GM19395 (cell line): ENCODE measurements at regions not wholly inside any gene's neighbourhood (a gene's known extent, or its start where the extent isn't known, plus 50 kb on each side); places are given as distances from the start of the nearest gene placed in this dataset.
"Not testable (repeated sequence)": the region's sequence is repeated elsewhere in the genome, so short reads cannot be mapped to it uniquely, and the experiment has no call there.

Source experiments
- ATAC-seq: cut with Tn5 transposase; IDR thresholded peaks from one replicate; pipeline ENCODE4 v1.9.1; 2021; ENCODE audit warnings: mild to moderate bottlenecking, moderate library complexity; ENCODE audit not compliant: unreplicated experiment

DNA sequence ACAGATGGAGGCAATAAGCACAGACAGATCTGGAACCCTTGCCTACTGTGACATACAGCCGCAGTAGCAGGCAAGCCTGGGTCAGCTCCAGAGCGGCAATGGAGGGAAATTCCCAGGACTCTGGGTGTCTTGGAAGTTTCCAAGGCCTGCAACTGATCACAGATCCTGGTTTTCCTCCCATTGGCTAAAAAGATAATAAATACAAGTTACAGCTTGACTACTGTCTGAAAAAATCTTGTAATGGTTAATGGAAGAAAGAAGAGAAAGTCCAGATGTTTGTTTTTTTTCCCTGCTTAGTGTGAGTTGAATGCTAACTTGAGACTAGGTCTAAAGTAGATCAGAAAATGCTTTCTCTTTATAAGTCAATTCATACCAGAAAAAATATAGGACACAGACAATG is 307.6 kb downstream of the ALDH8A1 start:
- no peak for ATAC-seq

DNA sequence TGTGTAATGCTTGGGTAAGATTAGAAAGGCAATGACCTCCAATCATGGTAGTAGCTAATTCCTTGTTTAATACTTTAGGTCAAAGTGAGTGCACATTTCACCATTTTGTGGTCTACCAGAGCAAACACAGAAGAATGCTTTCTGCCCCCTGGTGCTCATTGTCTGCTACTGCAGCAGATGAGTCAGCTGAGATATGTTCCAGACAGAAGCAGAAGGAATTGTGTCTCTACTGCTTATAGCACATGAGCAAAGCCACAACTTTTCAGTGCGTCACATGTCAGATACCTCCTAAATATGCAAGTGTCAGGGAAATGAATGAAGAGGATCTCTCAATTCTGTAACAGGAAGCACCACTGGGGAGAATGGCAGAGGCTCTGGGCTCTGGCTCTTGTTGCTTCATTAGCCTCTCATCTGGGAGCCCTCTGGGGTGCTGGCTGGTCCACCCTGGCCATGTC is 308.9 kb downstream of the ALDH8A1 start:
- peak; percentile 81 for ATAC-seq

GRCh38 chr6:134640229-134640628 is 309.7 kb downstream of the ALDH8A1 start:
- no peak for ATAC-seq

GRCh38 chr6:134637847-134638437 is 312.0 kb downstream of the ALDH8A1 start:
- no peak for ATAC-seq

DNA sequence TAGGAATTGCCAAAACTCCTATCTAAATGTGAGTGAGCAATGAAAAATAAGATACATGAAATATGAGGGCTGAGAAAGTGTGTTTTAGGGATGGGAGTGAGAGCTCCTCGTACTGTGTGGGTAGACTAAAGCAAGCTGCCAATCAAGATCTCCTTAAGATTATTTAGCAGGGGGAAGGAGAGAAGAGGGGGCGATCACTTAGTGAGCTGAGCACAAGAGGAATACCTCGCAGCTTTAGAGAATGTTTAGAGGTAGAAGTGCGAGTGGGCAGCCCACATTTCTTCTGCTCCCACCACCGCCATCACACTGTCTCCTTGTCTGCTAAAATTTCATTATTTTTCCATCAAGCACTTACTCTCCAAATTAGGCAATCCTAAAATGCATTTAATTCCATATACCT is 312.6 kb downstream of the ALDH8A1 start:
- no peak for ATAC-seq

GRCh38 chr6:134636186-134636799 is 313.6 kb downstream of the ALDH8A1 start:
- no peak for ATAC-seq

- no peak for ATAC-seq
Observed at GRCh38 chr6:134634966-134635365, 314.9 kb downstream of the ALDH8A1 start.

DNA sequence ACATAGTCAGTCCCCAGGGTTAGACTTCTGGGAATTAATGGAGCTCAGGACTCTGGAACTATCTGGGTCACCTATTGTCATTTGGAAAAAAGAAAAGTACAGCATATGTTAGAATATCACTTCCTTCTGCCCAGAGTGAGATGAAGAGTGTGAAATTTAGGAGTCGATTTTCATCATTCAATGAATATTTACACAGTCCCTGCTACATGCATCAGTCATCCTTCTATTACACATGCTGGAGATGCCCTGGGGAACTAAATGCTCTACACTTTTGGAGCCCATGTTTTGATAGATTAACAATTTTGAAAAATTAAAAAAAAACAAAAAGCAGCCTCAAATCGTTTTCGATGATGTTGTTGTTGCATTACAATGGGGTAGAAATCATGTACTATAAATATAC is 315.4 kb downstream of the ALDH8A1 start:
- ATAC-seq = no peak

- not testable (repeated sequence) for ATAC-seq
Observed at GRCh38 chr6:134632982-134633940, 315.3 kb upstream of the SGK1 start.

GRCh38 chr6:134632024-134632423 is 314.1 kb upstream of the SGK1 start:
- ATAC-seq = no peak

GRCh38 chr6:134631398-134631924 is 313.5 kb upstream of the SGK1 start:
- ATAC-seq = no peak

GRCh38 chr6:134630508-134631121 is 312.7 kb upstream of the SGK1 start:
- peak; percentile 62 for ATAC-seq

- ATAC-seq = no peak
Observed at GRCh38 chr6:134628154-134628553, 310.2 kb upstream of the SGK1 start.

GRCh38 chr6:134627707-134628106 is 309.8 kb upstream of the SGK1 start:
- ATAC-seq = no peak

DNA sequence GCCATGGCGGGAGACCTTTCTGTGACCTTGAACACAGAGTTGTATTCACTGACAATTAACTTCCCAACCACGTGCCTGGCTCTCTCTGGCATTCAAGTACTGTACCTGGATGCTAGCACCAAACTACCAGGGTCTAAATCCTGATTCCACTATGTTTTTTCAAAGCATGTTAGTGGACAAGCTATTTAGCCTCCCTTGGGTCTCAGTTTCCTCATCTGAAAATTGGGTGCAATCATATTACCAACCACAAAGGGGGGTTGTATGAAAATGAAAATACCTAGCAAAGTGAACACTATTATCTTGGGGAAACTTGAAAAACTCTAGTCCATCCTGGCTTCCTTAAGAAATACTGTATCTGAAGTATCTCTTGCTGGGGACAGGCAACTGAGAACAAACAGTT is 308.7 kb upstream of the SGK1 start:
- ATAC-seq = no peak

GRCh38 chr6:134626086-134626485 is 308.2 kb upstream of the SGK1 start:
- ATAC-seq = no peak

GRCh38 chr6:134624781-134625180 is 306.9 kb upstream of the SGK1 start:
- no peak for ATAC-seq

DNA sequence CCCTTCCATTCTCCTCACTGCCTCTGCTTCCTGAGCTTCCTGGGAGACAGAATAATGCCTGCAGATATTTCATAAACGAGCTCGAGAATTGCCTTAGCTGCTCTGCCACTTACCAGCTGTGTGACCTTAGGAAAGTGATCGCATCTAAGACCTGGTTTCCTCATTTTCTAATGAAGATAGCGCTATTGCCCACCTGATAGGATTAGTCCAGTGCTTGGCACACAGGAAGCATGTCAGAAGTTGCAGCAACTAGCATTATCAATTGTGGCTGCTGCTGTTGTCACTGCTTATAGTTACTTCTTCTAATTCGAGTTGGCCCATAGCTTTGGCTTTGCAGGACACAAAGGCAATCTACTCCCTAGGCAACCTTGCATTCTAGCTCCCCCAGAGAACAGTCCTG is 305.5 kb upstream of the SGK1 start:
- no peak for ATAC-seq

DNA sequence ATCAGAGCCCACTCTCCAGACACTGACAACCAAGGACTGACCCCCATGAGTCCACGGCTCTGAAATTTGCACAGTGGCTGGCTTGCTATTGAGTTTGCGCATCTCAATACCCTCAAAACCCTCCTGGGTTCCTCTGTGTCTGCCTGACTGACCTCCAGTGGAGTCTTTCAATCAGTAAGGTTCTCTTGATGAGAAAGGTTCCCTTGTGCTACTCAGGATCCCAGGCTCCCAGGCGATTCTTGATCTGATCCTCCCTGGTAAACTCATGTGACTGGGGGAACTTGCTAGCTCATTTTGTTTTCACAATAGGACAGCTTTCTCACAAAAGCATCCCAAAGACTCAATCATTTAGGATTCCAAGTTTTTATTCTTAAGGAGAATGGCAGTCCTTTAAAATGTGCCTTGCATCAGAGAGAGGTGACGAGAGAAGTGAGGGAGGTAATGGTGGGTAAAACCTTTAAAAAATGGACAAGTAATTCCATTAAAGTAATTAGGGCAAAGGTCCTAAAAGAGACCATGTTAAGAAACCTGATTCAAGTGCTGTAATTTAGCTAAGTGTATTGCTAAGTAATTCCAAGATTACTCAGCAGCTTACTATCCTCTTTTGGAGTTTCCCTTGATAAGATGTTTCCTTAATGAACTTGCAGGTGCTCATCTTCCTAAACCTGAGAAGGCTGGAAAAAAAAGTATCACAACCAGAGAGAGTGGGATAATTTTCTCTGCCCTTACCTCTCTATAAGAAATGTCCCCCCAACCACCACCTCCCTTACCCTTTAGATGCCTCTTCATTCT is 304.7 kb upstream of the SGK1 start:
- no peak for ATAC-seq

GRCh38 chr6:134621858-134622257 is 303.9 kb upstream of the SGK1 start:
- no peak for ATAC-seq
